Astrocyte of the cerebellum (primary cell): ENCODE measurements at regions not wholly inside any gene's neighbourhood (a gene's known extent, or its start where the extent isn't known, plus 50 kb on each side); places are given as distances from the start of the nearest gene placed in this dataset.

Experiments used
- DNase-seq: peaks from one replicate; pipeline ENCODE4 v3.0.0-alpha.2; 2011; ENCODE audit warnings: low read depth
- H3K4me3 ChIP-seq: 2 replicates; pipeline ENCODE4 v1.5.1; 2011; ENCODE audit warnings: mild to moderate bottlenecking, low read depth, low read length, moderate library complexity
- in situ Hi-C: cut with HindIII; loops from 2 replicates; pipeline ENCODE4 v1.10.0; 2017; ENCODE audit warnings: low sequenced_read_pairs
- TF ChIP-seq, protein P1 (sequence below): IDR thresholded peaks from 2 replicates; pipeline ENCODE4 v1.5.1; 2012; ENCODE audit warnings: low read length, low read depth, moderate library complexity, mild to moderate bottlenecking; ENCODE audit errors: missing control alignments

DNA sequence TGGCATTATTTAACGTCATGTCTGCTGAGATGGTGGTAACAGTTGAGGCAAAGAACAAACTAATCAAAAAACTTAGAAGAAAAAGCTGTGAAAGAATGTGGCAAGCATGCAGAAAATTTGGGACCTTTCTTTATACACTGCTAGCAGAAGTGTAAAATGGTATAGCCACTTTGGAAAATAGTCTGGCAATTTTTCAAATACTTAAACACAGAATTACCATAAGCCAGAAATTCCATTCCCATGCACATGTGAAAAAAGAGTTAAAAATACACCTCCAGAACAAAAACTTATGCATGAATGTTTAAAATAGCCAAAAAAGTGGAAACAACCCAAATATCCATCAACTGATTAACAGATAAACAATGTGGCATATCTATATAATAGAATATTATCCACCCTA lies 613.3 kb downstream of the TBL1XR1 start:
- in situ Hi-C loops = no loop called here
- H3K4me3 ChIP-seq = no peak overlapping the region
- TF ChIP-seq, protein P1, sequence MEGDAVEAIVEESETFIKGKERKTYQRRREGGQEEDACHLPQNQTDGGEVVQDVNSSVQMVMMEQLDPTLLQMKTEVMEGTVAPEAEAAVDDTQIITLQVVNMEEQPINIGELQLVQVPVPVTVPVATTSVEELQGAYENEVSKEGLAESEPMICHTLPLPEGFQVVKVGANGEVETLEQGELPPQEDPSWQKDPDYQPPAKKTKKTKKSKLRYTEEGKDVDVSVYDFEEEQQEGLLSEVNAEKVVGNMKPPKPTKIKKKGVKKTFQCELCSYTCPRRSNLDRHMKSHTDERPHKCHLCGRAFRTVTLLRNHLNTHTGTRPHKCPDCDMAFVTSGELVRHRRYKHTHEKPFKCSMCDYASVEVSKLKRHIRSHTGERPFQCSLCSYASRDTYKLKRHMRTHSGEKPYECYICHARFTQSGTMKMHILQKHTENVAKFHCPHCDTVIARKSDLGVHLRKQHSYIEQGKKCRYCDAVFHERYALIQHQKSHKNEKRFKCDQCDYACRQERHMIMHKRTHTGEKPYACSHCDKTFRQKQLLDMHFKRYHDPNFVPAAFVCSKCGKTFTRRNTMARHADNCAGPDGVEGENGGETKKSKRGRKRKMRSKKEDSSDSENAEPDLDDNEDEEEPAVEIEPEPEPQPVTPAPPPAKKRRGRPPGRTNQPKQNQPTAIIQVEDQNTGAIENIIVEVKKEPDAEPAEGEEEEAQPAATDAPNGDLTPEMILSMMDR = no peak
- DNase-seq = no peak

DNA sequence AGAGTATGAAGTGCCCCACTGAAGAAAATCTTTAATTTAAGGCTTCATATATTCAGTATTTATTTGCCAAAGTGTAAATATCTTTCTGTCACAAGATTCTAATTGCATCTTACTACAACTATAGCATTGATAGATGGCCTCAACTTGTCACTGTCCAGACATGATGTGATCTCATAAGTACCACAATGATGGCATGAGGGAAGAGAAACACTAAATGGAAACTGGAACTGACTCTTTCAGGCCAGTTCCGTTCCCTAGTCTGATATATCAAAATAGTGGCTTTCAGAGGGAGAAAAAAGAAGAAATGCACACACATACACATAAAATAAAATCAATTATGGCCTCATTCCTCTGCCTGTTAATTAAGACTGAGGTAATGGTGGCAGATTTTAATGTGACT lies 615.7 kb downstream of the TBL1XR1 start:
- no peak for DNase-seq
- no peak overlapping the region for H3K4me3 ChIP-seq
- in situ Hi-C loops = no loop called here
- TF ChIP-seq, protein P1 = no peak

DNA sequence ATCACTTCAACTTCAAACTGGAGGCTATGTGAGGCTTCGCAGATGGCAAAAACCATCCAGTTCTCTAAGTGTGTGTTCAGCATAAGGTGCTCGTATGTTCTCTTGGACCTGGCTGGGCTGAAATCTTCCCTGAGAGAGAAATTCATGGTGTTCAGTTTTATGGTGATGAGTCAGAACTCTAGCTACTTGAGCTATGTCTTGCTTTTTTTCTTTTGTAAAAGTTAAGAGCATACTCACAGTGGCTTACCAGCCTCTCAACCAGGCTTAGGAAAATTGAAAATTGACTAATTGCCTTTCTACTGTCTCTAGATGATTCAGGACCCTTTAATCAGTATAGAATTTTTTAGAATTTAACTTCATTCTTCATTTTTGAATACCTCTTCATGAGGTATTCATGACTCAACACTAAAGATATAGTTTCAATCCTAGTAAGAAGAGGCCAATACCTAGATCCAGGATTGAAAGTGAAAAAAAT lies 617.5 kb downstream of the TBL1XR1 start:
- no peak for DNase-seq
- TF ChIP-seq, protein P1 = no peak
- in situ Hi-C loops = no loop called here
- H3K4me3 ChIP-seq = no peak overlapping the region

DNA sequence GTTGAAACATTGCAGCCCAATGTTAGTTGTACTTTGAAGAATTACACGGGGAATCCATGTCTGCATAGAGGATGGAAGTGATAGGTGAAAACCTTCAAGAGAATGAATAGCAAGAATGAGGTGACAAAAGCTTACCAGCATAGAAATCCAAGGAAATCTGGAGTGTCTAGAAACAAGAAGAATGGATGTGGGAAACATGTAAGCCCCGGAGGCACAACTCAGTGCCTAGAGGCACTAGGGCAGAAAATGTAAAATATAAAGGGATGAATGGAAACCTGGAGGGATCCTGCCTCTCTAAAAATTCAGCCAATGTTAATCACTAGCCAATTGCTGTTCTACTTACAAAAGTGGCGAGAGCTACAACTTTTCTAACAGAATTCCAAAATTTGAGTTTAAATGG lies 619.0 kb downstream of the TBL1XR1 start:
- H3K4me3 ChIP-seq = no peak overlapping the region
- in situ Hi-C loops = no loop called here

DNA sequence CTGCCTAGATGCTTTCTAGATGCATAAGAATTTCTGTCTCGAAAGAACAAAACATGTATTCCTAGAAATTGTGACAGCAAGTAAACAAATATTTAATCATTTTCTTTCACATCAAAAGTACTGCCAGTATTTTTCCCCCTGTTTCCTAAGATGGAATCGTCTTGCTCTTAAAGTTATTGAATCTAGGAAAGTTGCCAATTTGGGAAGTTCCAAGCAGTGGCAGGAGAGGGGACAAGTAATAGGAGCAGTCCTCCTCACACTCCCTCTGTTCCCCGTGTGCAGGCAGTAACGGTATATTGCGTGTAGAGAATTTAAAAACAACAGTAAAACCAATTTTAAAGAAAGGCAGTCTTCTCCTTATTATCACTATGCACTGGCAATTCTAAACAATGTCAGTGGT lies 619.8 kb downstream of the TBL1XR1 start:
- in situ Hi-C loops = no loop called here
- H3K4me3 ChIP-seq = no peak overlapping the region
- TF ChIP-seq, protein P1 = no peak
- no peak for DNase-seq

More for the DNA sequence above, 619.0 kb downstream of the TBL1XR1 start:
- TF ChIP-seq, protein P1 = no peak
- DNase-seq = no peak

DNA sequence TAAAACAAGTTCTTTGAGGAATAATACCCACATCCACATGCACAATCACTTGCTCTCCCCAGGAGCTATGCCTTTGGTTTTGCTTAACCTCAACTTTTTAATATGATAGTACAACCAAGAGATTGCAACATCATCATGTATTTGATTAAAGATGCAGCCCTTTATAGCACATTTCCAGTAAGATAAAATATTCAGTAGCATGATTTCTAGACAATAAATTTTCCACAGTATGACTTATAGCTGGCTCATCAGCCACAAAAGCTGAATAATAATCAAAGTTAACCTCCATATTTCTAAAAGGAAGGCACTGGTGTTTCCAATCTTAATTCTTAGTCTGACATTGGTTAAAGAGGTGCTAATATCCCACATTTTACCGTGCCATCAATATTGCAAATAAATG lies 622.5 kb downstream of the TBL1XR1 start:
- DNase-seq = peak; percentile 23
- H3K4me3 ChIP-seq = no peak overlapping the region
- in situ Hi-C loops = no loop called here
- TF ChIP-seq, protein P1 = no peak

DNA sequence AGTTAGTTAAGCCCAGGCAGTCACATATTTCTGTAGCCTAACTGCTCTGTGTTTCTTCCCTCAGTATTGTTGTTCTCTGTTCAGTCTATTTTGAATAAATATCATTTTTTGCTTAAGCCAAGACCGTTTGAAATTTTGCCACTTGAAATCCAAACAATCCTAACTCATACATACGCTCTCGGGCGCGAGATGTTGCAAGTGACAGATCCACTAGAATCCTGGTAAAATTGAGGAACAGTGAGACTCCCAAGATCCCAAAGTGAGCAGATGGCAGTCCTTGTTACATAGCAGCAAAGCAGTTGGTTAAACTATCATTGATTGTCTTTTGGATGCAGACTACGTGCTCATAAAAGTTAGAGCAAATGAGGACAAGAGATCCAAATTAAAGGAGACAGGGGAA lies 625.4 kb downstream of the TBL1XR1 start:
- in situ Hi-C loops = no loop called here
- H3K4me3 ChIP-seq = no peak overlapping the region
- no peak for DNase-seq
- TF ChIP-seq, protein P1 = no peak
